Glutamatergic neuron (in vitro differentiated cells): ENCODE measurements at regions not wholly inside any gene's neighbourhood (a gene's known extent, or its start where the extent isn't known, plus 50 kb on each side); places are given as distances from the start of the nearest gene placed in this dataset.

Source experiments
- DNase-seq: peaks from one replicate; pipeline ENCODE4 v3.0.0; 2022
- H3K27ac Mint-ChIP-seq: one replicate; pipeline ENCODE4 v1.8.0; 2020; ENCODE audit warnings: mild to moderate bottlenecking, mixed read lengths, inconsistent platforms; ENCODE audit not compliant: unreplicated experiment
- H3K27me3 Mint-ChIP-seq: one replicate; pipeline ENCODE4 v1.8.0; 2020; ENCODE audit warnings: mild to moderate bottlenecking, moderate library complexity, mixed read lengths, inconsistent platforms; ENCODE audit not compliant: unreplicated experiment
- H3K36me3 Mint-ChIP-seq: one replicate; pipeline ENCODE4 v1.8.0; 2020; ENCODE audit warnings: mild to moderate bottlenecking, mixed read lengths, inconsistent platforms; ENCODE audit not compliant: unreplicated experiment
- H3K4me1 Mint-ChIP-seq: one replicate; pipeline ENCODE4 v1.8.0; 2020; ENCODE audit warnings: mild to moderate bottlenecking, low read depth, mixed read lengths, inconsistent platforms; ENCODE audit not compliant: unreplicated experiment
- H3K4me3 Mint-ChIP-seq: one replicate; pipeline ENCODE4 v1.8.0; 2020; ENCODE audit warnings: mild to moderate bottlenecking, mixed read lengths, inconsistent platforms; ENCODE audit not compliant: unreplicated experiment
- H3K9me3 Mint-ChIP-seq: one replicate; pipeline ENCODE4 v1.8.0; 2020; ENCODE audit warnings: mild to moderate bottlenecking, moderate library complexity, mixed read lengths, inconsistent platforms; ENCODE audit not compliant: unreplicated experiment
- TF ChIP-seq, protein P1 (sequence below): fragments of 200-600 bp; sonication (generic); IDR thresholded peaks from one replicate; pipeline ENCODE4 v1.5.0; 2021; ENCODE audit not compliant: partially characterized antibody, unreplicated experiment

- no peak overlapping the region for H3K27ac Mint-ChIP-seq
- no peaks in the 10 kb centered on the region for H3K36me3 Mint-ChIP-seq
- no peaks in the 10 kb centered on the region for H3K4me1 Mint-ChIP-seq
- no peak overlapping the region for H3K4me3 Mint-ChIP-seq
- H3K27me3 Mint-ChIP-seq: peaks cover 1% of the 10 kb centered on the region
- TF ChIP-seq, protein P1, sequence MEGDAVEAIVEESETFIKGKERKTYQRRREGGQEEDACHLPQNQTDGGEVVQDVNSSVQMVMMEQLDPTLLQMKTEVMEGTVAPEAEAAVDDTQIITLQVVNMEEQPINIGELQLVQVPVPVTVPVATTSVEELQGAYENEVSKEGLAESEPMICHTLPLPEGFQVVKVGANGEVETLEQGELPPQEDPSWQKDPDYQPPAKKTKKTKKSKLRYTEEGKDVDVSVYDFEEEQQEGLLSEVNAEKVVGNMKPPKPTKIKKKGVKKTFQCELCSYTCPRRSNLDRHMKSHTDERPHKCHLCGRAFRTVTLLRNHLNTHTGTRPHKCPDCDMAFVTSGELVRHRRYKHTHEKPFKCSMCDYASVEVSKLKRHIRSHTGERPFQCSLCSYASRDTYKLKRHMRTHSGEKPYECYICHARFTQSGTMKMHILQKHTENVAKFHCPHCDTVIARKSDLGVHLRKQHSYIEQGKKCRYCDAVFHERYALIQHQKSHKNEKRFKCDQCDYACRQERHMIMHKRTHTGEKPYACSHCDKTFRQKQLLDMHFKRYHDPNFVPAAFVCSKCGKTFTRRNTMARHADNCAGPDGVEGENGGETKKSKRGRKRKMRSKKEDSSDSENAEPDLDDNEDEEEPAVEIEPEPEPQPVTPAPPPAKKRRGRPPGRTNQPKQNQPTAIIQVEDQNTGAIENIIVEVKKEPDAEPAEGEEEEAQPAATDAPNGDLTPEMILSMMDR: no peak
- no peak for DNase-seq
- no peaks in the 10 kb centered on the region for H3K9me3 Mint-ChIP-seq
Measured at GRCh38 chr1:88544195-88544594, 139.9 kb upstream of the PKN2 start.

- H3K27me3 Mint-ChIP-seq: peaks cover 1% of the 10 kb centered on the region
- no peak for DNase-seq
- H3K36me3 Mint-ChIP-seq: no peaks in the 10 kb centered on the region
- no peaks in the 10 kb centered on the region for H3K4me1 Mint-ChIP-seq
- no peaks in the 10 kb centered on the region for H3K9me3 Mint-ChIP-seq
- no peak overlapping the region for H3K27ac Mint-ChIP-seq
- TF ChIP-seq, protein P1: peak; percentile 34
- H3K4me3 Mint-ChIP-seq: no peak overlapping the region
Measured at GRCh38 chr1:88549536-88549935, 134.5 kb upstream of the PKN2 start.

DNA sequence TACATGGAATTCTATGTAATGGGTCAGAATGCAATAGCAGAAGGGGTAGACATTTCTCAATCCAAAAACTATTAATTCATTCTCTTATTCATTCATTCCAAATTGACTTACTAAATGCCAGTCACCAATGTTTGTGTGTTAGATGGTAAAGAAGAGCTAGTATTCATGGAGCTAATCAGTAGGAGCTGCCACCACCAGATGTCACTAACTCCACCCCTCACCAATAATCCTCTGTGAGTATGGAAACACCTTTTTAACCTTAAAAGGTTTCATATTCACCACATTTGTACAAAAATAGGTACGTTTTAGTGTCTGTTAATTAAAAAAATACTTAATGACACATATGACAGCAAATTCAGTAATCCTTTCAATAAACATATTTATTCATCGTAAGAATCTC, 131.8 kb upstream of the PKN2 start:
- H3K4me1 Mint-ChIP-seq: no peaks in the 10 kb centered on the region
- TF ChIP-seq, protein P1: no peak

GRCh38 chr1:88557014-88557413, 127.1 kb upstream of the PKN2 start:
- H3K27ac Mint-ChIP-seq: no peak overlapping the region
- no peaks in the 10 kb centered on the region for H3K27me3 Mint-ChIP-seq
- no peak overlapping the region for H3K4me3 Mint-ChIP-seq
- no peaks in the 10 kb centered on the region for H3K36me3 Mint-ChIP-seq
- no peaks in the 10 kb centered on the region for H3K9me3 Mint-ChIP-seq
- H3K4me1 Mint-ChIP-seq: no peaks in the 10 kb centered on the region
- DNase-seq: no peak
- TF ChIP-seq, protein P1: no peak

More for the DNA sequence above, 131.8 kb upstream of the PKN2 start:
- Mint-ChIP-seq H3K9me3 (no peaks in the 10 kb centered on the region), H3K36me3 (no peaks in the 10 kb centered on the region), H3K4me3 (no peak overlapping the region), H3K27ac (no peak overlapping the region), H3K27me3 (no peaks in the 10 kb centered on the region)
- no peak for DNase-seq

- DNase-seq: no peak
- H3K4me3 Mint-ChIP-seq: no peak overlapping the region
- H3K4me1 Mint-ChIP-seq: no peaks in the 10 kb centered on the region
- H3K9me3 Mint-ChIP-seq: no peaks in the 10 kb centered on the region
- no peaks in the 10 kb centered on the region for H3K27me3 Mint-ChIP-seq
- TF ChIP-seq, protein P1: no peak
- no peaks in the 10 kb centered on the region for H3K36me3 Mint-ChIP-seq
- no peak overlapping the region for H3K27ac Mint-ChIP-seq
Measured at GRCh38 chr1:88560621-88561020, 123.5 kb upstream of the PKN2 start.
